SH-SY5Y (cell line): ENCODE measurements at regions not wholly inside any gene's neighbourhood (a gene's known extent, or its start where the extent isn't known, plus 50 kb on each side); places are given as distances from the start of the nearest gene placed in this dataset.

ENCODE experiments used
- GATA2 ChIP-seq: IDR thresholded peaks from 2 replicates; pipeline ENCODE4 v1.6.1; 2011; ENCODE audit warnings: mild to moderate bottlenecking, low read depth, low read length
- GATA3 ChIP-seq: IDR thresholded peaks from 2 replicates; pipeline ENCODE4 v1.6.1; 2011; ENCODE audit warnings: low read depth, mild to moderate bottlenecking, low read length, moderate library complexity

DNA sequence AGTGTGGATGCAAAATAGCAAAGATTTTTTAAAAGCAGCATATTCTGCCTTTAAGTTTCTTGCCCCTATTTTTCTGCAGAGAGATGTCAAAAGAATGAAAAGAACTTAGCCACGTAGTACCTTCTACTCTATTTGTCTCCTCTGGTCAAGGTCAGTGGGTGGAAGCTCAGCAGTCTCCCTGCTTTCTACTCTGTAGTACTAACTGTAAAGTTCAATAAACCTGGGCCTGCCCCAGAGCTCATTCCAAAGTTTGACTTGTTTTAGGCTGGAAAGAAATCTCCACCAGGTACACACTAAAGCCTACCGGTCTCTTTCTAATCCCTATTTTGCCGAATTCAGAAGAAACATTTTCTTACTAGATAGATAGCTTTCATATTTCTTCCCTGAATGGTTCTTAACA, 247.9 kb upstream of the ARHGAP20 start:
- TF ChIP-seq GATA2 (no peak), GATA3 (no peak)
